HK-2 (cell line): ENCODE measurements at regions not wholly inside any gene's neighbourhood (a gene's known extent, or its start where the extent isn't known, plus 50 kb on each side); places are given as distances from the start of the nearest gene placed in this dataset.

Experiments
- DNase-seq: peaks from one replicate; pipeline ENCODE4 v3.0.0-alpha.2; 2018; ENCODE audit not compliant: unreplicated experiment

- no peak for DNase-seq
These were observed 101.3 kb upstream of the LRRC3B start for GRCh38 chr3:26521261-26521660.

GRCh38 chr3:26522919-26523318 is 99.7 kb upstream of the LRRC3B start:
- no peak for DNase-seq

DNA sequence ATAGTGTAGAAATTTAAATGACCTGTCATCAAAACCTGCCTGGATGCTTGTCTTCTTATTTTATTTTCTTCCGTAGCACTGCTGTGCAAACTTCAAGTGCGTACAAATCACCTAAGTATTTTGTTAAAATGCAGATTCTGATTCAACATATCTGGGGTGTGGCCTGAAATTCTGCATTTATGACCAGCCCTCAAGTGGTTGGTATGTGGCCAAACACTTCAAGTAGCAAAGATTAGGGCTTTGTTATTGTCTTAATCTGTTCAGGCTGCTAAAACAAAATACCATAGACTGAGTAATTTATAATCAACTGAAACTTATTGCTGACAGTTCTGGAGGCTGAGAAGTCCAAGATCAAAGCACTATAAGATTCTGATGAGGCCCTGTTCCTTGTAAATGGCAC is 97.6 kb upstream of the LRRC3B start:
- DNase-seq, result no peak

- no peak for DNase-seq
These were observed 87.4 kb upstream of the LRRC3B start for GRCh38 chr3:26535151-26535550.

GRCh38 chr3:26536955-26537354 is 85.6 kb upstream of the LRRC3B start:
- no peak for DNase-seq

DNA sequence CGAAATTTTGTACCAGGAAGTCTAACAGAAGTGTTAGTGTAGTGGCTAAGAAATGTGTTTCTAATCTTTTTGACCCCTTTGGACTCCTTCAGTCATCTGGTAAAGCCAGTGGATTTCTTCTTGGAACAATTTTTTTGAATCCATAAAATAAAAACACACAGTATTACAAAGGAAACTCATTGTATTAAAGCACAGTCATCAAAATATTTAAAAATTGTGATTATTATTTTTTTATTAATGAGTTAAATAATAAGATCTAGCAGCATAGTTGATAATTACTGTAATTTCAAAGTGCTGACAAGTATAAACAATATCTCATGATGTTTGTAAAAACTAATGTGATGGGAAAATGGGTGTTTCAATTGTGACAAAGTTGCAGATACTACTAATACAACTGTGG is 72.2 kb upstream of the LRRC3B start:
- DNase-seq, result no peak

GRCh38 chr3:26556637-26557036 is 65.9 kb upstream of the LRRC3B start:
- DNase-seq, result no peak

DNA sequence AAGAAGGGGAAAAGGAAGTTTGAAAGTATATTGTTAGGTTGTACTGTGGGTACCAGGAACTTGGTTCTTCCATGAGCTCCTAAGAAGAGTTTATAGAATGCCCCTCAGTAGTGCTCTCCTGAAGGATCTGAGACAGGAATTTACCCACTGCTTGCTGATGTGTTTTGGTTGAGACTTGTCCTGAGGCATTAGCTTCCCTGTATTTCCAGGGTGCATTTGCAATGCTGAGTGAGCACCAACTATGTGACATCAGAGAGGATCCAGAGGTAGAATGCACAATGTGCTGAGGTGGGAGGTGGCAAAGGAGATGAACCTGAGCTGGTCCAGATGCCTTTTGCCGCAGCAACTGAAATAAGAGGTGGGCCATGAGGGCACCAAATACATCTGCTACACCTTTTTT is 64.3 kb upstream of the LRRC3B start:
- DNase-seq, result no peak

- DNase-seq, result no peak
These were observed 63.3 kb upstream of the LRRC3B start for GRCh38 chr3:26559227-26559626.

DNA sequence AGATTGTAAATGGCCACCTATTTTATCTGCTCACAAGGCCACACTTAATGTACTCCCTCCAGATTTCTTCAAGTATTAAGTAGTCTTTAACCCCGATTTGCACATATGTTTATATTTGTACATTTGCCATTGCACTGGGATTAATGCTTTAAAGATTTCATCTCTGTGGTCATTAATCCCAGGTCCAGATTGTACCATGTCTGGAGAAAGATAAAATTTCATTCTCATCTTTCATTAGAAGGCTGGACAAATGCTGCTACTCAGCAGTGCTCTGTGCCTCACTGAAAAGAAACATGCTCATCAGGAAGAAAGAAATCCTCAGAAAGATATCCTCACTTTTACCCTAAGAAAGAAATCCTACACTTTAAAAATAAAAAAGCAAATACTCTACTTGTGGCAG is 62.5 kb upstream of the LRRC3B start:
- no peak for DNase-seq

DNA sequence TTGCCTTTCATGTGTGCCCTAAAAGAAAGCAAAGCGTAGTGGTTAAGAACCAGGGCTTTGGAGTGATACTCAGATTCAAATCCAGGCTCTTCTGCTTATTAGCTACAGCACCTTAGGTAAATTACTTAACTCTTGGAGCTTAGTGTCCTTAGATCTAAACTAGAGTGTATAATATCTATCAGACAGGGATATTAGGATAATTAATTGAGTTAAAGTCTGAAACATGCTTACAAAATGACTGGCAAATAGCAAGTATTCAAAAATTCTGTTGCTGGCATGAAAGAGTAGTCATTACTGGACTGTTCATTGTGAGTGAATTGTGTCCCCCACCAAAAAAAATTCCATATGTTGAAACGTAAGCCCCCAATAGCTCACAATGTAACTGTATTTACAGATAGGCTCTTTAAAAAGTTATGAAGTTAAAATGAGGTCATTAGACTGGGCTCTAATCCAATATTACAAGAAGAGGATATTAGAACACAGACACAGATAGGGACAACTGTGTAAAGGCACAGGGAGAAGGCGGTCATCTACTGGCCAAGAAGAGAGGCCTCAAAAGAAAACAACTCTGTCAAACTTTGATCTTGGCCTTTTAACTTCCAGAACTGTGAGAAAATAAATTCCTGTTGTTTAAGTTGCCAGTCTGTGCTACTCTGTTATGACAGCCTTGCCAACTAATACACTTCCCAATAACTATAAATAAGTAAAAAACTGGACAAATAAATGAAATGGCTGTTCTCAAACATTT is 60.4 kb upstream of the LRRC3B start:
- no peak for DNase-seq
